ENCODE measurements at regions not wholly inside any gene's neighbourhood (a gene's known extent, or its start where the extent isn't known, plus 50 kb on each side); places are given as distances from the start of the nearest gene placed in this dataset.

DNA sequence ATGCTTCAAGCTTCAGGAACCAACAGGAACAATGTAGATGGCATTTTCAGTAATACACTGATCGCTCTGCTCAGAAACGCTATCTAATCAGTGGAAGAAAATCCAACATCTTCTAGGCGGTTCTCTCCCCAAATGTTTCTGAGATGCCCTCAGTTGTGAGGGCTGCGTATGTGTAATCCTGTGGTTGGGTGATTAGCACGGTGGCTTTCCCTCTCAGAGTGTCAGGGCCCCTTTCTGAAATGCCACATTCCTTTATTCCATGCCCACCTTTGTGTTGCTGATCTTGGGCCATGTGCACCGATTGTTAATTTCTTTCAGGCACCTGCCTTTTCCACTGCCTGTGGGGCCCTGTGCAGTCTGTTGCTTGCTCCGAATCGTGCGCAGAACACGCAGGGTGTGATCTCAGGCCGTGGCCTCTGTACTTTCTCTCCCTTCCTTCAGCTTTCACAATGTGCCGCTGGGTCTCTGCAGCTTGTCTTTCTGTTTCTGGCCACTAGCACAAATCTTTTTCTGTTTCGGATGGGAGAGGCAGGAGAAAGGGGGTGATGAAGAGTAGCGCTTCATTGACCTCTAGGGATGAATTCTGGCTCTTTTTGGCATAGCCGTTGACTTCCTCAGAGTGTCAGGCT lies 324.0 kb downstream of the PARP8 start:
- Histone ChIP-seq H3K4me1 (ENCODE audit: insufficient read depth, low read length, poor library complexity, severe bottlenecking) (no peaks in the 10 kb centered on the region), H4K20me1 (ENCODE audit: insufficient read depth, low read length, poor library complexity, severe bottlenecking) (no peaks in the 10 kb centered on the region), H3K9me2 (replicated peaks; ENCODE audit: low read depth, low read length) (no peaks in the 10 kb centered on the region), H3K79me2 (ENCODE audit: insufficient read depth, low read length) (no peaks in the 10 kb centered on the region), H2AFZ (ENCODE audit: low read length) (no peak overlapping the region), H3K4me3 (ENCODE audit: low read length, poor library complexity, severe bottlenecking) (no peak overlapping the region), H3K9ac (ENCODE audit: low read depth, low read length, poor library complexity, severe bottlenecking) (no peak overlapping the region), H3K9me3 (ENCODE audit: insufficient read depth, low read depth, low read length) (no peaks in the 10 kb centered on the region), H3K27me3 (ENCODE audit: insufficient read depth, low read length, poor library complexity, severe bottlenecking) (no peaks in the 10 kb centered on the region), H3K4me2 (ENCODE audit: low read depth, low read length, poor library complexity, severe bottlenecking) (no peak overlapping the region), H3K36me3 (ENCODE audit: insufficient read depth, low read length) (no peaks in the 10 kb centered on the region), H3F3A (ENCODE audit: low read depth) (no peaks in the 10 kb centered on the region)
- TF ChIP-seq, protein P1, sequence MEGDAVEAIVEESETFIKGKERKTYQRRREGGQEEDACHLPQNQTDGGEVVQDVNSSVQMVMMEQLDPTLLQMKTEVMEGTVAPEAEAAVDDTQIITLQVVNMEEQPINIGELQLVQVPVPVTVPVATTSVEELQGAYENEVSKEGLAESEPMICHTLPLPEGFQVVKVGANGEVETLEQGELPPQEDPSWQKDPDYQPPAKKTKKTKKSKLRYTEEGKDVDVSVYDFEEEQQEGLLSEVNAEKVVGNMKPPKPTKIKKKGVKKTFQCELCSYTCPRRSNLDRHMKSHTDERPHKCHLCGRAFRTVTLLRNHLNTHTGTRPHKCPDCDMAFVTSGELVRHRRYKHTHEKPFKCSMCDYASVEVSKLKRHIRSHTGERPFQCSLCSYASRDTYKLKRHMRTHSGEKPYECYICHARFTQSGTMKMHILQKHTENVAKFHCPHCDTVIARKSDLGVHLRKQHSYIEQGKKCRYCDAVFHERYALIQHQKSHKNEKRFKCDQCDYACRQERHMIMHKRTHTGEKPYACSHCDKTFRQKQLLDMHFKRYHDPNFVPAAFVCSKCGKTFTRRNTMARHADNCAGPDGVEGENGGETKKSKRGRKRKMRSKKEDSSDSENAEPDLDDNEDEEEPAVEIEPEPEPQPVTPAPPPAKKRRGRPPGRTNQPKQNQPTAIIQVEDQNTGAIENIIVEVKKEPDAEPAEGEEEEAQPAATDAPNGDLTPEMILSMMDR (conservative IDR thresholded peaks at IDR 0.05; ENCODE audit: low read length), result no peak
- no peak for TF ChIP-seq EZH2phosphoT487 (IDR thresholded peaks at IDR 0.05; ENCODE audit: borderline replicate concordance)

DNA sequence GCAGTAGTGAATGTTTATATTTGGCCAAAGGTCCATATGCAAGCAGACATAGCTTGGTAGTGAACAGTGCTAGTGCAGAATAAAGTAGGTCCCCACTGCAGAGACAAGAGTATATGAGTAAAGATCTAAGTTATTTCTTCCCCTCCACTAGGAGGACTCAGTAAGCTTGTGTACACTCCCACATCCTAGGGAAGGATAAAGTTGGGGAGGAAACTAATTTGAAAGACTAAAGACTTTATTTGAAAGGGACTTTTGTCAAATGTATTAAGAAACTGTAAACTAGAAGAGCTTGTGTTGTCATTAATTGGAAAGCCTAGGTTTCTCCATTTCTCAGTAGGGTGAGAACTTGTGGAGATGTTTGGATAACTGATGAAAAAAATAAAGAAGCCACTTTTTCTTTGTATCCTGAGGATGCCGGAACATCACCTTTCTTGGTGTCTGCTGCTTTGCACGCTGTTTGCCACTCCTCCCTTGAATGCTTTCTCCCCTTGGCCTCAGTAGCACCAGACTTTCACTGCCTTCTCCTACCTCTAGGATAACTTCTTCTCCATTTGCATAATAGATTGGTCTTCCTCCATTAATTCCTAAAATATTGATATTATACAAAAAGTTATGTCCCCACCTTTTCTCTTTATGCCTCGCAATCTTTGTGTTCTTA lies 329.0 kb downstream of the PARP8 start:
- H3K27me3 ChIP-seq (ENCODE audit: insufficient read depth, low read length, poor library complexity, severe bottlenecking), result no peaks in the 10 kb centered on the region
- H3K9me2 ChIP-seq (replicated peaks; ENCODE audit: low read depth, low read length), result no peaks in the 10 kb centered on the region
- no peak for TF ChIP-seq EZH2phosphoT487 (IDR thresholded peaks at IDR 0.05; ENCODE audit: borderline replicate concordance)
- TF ChIP-seq, protein P1 (conservative IDR thresholded peaks at IDR 0.05; ENCODE audit: low read length), result no peak
- H3K36me3 ChIP-seq (ENCODE audit: insufficient read depth, low read length), result no peaks in the 10 kb centered on the region
- no peaks in the 10 kb centered on the region for H4K20me1 ChIP-seq (ENCODE audit: insufficient read depth, low read length, poor library complexity, severe bottlenecking)
- no peak overlapping the region for H3K4me3 ChIP-seq (ENCODE audit: low read length, poor library complexity, severe bottlenecking)
- H3K79me2 ChIP-seq (ENCODE audit: insufficient read depth, low read length), result no peaks in the 10 kb centered on the region
- H3K4me1 ChIP-seq (ENCODE audit: insufficient read depth, low read length, poor library complexity, severe bottlenecking), result no peaks in the 10 kb centered on the region
- no peak overlapping the region for H3K4me2 ChIP-seq (ENCODE audit: low read depth, low read length, poor library complexity, severe bottlenecking)
- no peak overlapping the region for H2AFZ ChIP-seq (ENCODE audit: low read length)
- no peaks in the 10 kb centered on the region for H3K9me3 ChIP-seq (ENCODE audit: insufficient read depth, low read depth, low read length)
- H3K9ac ChIP-seq (ENCODE audit: low read depth, low read length, poor library complexity, severe bottlenecking), result no peak overlapping the region
- H3F3A ChIP-seq (ENCODE audit: low read depth), result no peaks in the 10 kb centered on the region

DNA sequence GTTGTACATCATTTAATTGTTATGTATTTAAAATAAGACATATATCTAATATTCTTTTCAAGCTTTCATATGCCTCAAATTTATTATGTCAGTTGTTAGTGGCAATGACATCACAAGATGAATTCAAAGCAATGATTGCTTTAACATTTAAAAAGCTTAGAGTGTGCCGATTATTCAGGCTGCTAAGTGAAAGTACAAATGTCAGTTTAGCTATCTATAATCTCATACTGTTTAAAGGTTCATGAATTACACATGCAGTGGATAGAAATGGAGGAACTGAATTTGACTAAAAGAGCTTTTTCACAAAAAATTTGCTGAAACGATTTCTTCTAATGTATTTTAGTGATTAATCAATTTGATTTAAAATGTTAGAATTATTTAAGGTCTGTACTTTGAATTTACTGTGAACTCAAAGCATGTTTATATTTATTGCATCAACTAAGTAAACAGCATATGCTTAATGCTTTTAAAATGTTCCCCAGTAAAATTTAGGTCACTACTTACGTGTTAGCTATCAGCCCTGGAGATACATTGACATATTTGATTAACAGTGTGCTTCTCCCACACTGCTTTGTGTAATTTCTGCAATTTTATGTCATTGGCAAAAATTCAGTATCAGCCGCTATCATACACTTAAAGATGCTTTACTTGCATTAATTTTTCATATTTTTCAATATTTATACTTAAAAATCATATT lies 334.9 kb downstream of the PARP8 start:
- Histone ChIP-seq H3K27me3 (ENCODE audit: insufficient read depth, low read length, poor library complexity, severe bottlenecking) (no peaks in the 10 kb centered on the region), H3F3A (ENCODE audit: low read depth) (no peaks in the 10 kb centered on the region), H3K36me3 (ENCODE audit: insufficient read depth, low read length) (no peaks in the 10 kb centered on the region), H3K9ac (ENCODE audit: low read depth, low read length, poor library complexity, severe bottlenecking) (no peak overlapping the region), H4K20me1 (ENCODE audit: insufficient read depth, low read length, poor library complexity, severe bottlenecking) (no peaks in the 10 kb centered on the region), H3K79me2 (ENCODE audit: insufficient read depth, low read length) (no peaks in the 10 kb centered on the region), H3K4me3 (ENCODE audit: low read length, poor library complexity, severe bottlenecking) (no peak overlapping the region), H3K9me3 (ENCODE audit: insufficient read depth, low read depth, low read length) (no peaks in the 10 kb centered on the region), H3K4me1 (ENCODE audit: insufficient read depth, low read length, poor library complexity, severe bottlenecking) (no peaks in the 10 kb centered on the region), H3K9me2 (replicated peaks; ENCODE audit: low read depth, low read length) (no peaks in the 10 kb centered on the region), H2AFZ (ENCODE audit: low read length) (no peak overlapping the region), H3K4me2 (ENCODE audit: low read depth, low read length, poor library complexity, severe bottlenecking) (no peak overlapping the region)
- TF ChIP-seq, protein P1 (conservative IDR thresholded peaks at IDR 0.05; ENCODE audit: low read length), result no peak
- no peak for TF ChIP-seq EZH2phosphoT487 (IDR thresholded peaks at IDR 0.05; ENCODE audit: borderline replicate concordance)
